Ishikawa (cell line): ENCODE measurements at regions not wholly inside any gene's neighbourhood (a gene's known extent, or its start where the extent isn't known, plus 50 kb on each side); places are given as distances from the start of the nearest gene placed in this dataset.

Source experiments
- CEBPB ChIP-seq: IDR thresholded peaks from 2 replicates; pipeline ENCODE4 v1.6.1; 2012
- CREB1 ChIP-seq: IDR thresholded peaks from 2 replicates; pipeline ENCODE4 v1.6.1; 2012; ENCODE audit warnings: low read depth
- EGR1 ChIP-seq: IDR thresholded peaks from 2 replicates; pipeline ENCODE4 v1.6.1; 2012
- EP300 ChIP-seq: IDR thresholded peaks from 2 replicates; pipeline ENCODE4 v1.6.1; 2012; ENCODE audit warnings: borderline replicate concordance
- FOXM1 ChIP-seq: IDR thresholded peaks from 2 replicates; pipeline ENCODE4 v1.6.1; 2012; ENCODE audit warnings: low read depth, borderline replicate concordance
- NFIC ChIP-seq: IDR thresholded peaks from 2 replicates; pipeline ENCODE4 v1.6.1; 2012
- RAD21 ChIP-seq: IDR thresholded peaks from 2 replicates; pipeline ENCODE4 v1.6.1; 2012; ENCODE audit warnings: low read depth
- TAF1 ChIP-seq: IDR thresholded peaks from 2 replicates; pipeline ENCODE4 v1.6.1; 2012; ENCODE audit warnings: low read depth, mild to moderate bottlenecking
- TCF12 ChIP-seq: IDR thresholded peaks from 2 replicates; pipeline ENCODE4 v1.6.1; 2012; ENCODE audit warnings: low read depth
- TEAD4 ChIP-seq: IDR thresholded peaks from 2 replicates; pipeline ENCODE4 v1.6.1; 2012
- YY1 ChIP-seq: IDR thresholded peaks from 2 replicates; pipeline ENCODE4 v1.6.1; 2012; ENCODE audit warnings: low read depth
- ZBTB7A ChIP-seq: IDR thresholded peaks from 2 replicates; pipeline ENCODE4 v1.6.1; 2012; ENCODE audit warnings: low read depth
- TF ChIP-seq, protein P1 (sequence below): IDR thresholded peaks from 2 replicates; pipeline ENCODE4 v1.6.1; 2012; ENCODE audit warnings: low read depth, mild to moderate bottlenecking
- TF ChIP-seq, protein P2 (sequence below): IDR thresholded peaks from 2 replicates; pipeline ENCODE4 v1.6.1; 2012
- TF ChIP-seq, protein P3 (sequence below): IDR thresholded peaks from 2 replicates; pipeline ENCODE4 v1.6.1; 2012

DNA sequence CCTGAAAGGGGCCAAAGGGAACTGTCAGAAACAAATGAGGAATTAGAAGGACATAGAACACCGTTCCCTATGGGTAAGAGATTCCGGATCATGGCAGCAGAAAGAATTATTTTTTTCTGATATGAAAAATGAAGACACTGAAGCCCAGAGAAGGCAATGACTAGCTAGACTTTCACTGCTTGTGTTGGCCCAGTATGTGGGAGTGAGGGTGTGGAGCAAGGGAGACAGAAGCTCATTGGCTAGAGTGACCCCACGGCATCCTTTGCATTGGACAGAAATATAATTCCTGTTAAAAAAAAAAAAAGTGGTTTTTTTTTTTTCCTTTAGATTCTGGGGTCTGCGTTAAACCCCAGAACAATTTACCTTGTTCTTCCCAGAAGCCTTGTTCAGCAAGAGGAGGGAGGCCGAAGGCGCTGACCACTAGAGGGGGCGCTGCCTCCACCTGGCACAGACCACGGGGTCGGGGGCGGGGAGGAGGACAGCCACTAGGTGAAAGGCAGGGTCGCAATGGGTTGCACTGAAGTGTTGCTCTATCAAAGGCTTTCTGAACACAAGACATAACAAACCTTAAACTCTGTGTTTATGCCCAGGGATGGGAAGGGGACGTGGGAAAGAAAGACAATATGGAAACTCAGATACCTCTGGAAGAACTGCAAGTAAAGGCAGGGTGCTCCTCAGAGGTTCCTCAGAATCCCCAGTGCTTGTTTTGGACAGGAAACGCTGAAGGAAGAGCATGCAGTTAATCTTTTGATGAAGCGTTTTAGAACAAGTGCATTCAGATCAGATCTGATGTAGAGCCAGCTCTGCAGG lies 156.8 kb downstream of the KCNA5 start:
- no peak for TF ChIP-seq EGR1
- no peak for TF ChIP-seq CEBPB
- no peak for TF ChIP-seq TCF12
- peak; percentile 83 for TF ChIP-seq RAD21
- TF ChIP-seq, protein P1, sequence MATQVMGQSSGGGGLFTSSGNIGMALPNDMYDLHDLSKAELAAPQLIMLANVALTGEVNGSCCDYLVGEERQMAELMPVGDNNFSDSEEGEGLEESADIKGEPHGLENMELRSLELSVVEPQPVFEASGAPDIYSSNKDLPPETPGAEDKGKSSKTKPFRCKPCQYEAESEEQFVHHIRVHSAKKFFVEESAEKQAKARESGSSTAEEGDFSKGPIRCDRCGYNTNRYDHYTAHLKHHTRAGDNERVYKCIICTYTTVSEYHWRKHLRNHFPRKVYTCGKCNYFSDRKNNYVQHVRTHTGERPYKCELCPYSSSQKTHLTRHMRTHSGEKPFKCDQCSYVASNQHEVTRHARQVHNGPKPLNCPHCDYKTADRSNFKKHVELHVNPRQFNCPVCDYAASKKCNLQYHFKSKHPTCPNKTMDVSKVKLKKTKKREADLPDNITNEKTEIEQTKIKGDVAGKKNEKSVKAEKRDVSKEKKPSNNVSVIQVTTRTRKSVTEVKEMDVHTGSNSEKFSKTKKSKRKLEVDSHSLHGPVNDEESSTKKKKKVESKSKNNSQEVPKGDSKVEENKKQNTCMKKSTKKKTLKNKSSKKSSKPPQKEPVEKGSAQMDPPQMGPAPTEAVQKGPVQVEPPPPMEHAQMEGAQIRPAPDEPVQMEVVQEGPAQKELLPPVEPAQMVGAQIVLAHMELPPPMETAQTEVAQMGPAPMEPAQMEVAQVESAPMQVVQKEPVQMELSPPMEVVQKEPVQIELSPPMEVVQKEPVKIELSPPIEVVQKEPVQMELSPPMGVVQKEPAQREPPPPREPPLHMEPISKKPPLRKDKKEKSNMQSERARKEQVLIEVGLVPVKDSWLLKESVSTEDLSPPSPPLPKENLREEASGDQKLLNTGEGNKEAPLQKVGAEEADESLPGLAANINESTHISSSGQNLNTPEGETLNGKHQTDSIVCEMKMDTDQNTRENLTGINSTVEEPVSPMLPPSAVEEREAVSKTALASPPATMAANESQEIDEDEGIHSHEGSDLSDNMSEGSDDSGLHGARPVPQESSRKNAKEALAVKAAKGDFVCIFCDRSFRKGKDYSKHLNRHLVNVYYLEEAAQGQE: no peak

DNA sequence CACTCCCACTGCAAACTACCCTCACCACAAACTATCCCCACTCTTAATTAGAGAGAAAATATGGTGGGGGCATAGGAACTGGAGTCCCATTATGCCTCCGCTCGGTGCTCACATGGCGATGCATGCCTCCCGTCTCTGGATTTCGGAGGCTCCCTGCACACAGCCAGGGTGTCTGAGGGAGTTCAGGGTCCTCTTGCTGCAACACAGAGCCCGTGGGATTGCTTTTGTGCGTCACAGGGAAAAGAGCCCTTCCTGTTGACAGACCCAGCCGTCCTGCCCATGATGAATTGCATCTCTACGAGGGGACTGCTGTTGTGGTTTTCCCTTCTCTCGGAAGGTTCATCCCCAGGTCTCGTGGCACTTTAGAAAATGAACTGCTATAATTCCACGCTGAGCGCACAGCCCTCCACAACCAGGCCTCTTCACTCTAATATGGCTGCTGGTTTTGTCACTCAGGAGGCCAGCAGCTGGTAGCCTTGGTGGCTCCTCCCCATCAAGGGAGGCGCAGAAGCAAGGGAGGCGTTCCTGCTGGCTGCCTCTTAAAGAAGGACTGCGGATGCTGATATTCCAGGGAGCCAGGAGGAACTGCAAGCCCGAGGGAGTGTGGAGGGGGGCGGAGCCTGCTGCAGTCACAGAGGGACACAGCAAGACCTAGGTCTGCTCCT lies 158.0 kb downstream of the KCNA5 start:
- no peak for TF ChIP-seq YY1
- no peak for TF ChIP-seq TCF12
- no peak for TF ChIP-seq RAD21
- TF ChIP-seq NFIC: no peak
- TF ChIP-seq TAF1: no peak
- no peak for TF ChIP-seq TEAD4
- no peak for TF ChIP-seq EGR1
- TF ChIP-seq, protein P2, sequence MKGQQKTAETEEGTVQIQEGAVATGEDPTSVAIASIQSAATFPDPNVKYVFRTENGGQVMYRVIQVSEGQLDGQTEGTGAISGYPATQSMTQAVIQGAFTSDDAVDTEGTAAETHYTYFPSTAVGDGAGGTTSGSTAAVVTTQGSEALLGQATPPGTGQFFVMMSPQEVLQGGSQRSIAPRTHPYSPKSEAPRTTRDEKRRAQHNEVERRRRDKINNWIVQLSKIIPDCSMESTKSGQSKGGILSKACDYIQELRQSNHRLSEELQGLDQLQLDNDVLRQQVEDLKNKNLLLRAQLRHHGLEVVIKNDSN: no peak
- no peak for TF ChIP-seq ZBTB7A
- TF ChIP-seq, protein P1: no peak
- no peak for TF ChIP-seq CREB1
- TF ChIP-seq, protein P3, sequence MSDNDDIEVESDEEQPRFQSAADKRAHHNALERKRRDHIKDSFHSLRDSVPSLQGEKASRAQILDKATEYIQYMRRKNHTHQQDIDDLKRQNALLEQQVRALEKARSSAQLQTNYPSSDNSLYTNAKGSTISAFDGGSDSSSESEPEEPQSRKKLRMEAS: no peak

DNA sequence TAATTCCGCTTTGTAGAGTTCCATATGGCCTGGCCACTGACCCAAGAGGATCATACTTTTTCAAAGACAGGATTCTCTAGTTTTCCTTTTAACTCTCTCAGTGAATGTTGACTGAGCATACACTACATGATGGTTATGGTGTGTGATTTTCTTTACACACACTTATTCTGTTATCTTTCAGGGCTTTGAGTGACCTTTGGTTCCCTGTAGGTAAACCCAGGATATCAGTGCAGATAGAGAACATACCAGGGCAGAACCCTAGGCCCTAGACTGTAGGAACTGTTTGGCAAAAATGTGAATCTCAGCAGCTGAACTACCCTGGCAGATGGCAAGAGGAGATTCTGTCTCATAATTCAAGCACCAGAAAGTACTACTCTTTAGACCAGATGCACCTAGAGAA lies 159.6 kb downstream of the KCNA5 start:
- TF ChIP-seq, protein P3: no peak
- TF ChIP-seq EP300: no peak
- TF ChIP-seq, protein P1: no peak
- no peak for TF ChIP-seq CEBPB
- TF ChIP-seq TCF12: no peak
- no peak for TF ChIP-seq CREB1
- TF ChIP-seq EGR1: no peak
- no peak for TF ChIP-seq RAD21
- TF ChIP-seq NFIC: no peak
- TF ChIP-seq FOXM1: no peak
- TF ChIP-seq, protein P2: no peak
- TF ChIP-seq YY1: no peak
- no peak for TF ChIP-seq TAF1
- no peak for TF ChIP-seq TEAD4
- no peak for TF ChIP-seq ZBTB7A

DNA sequence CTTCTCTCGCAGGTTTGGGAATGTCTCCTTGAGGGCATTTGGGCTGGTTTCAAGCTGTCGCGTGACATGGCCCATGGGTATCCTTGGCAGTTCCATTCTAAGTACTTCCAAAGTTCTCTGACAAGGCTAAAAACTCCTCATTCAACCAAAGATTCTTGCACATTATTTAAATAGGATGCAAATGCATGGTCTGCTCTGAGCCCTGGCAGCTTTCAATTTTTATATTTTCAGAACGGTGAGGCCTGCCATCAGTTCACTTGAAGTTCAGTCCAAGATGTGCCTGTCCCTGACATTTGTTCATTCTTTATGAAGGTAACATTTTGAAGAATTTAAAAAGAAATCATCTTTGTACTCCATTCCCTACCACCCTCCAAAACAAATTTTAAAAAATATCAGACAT lies 160.0 kb downstream of the KCNA5 start:
- TF ChIP-seq NFIC (no peak), TCF12 (no peak), EP300 (no peak), YY1 (no peak), TAF1 (no peak), RAD21 (no peak), FOXM1 (no peak), EGR1 (no peak), CEBPB (no peak), TEAD4 (no peak), ZBTB7A (no peak), CREB1 (no peak)
- TF ChIP-seq, protein P2: no peak
- TF ChIP-seq, protein P1: no peak
- TF ChIP-seq, protein P3: no peak
